C4-2B (cell line): ENCODE measurements at regions not wholly inside any gene's neighbourhood (a gene's known extent, or its start where the extent isn't known, plus 50 kb on each side); places are given as distances from the start of the nearest gene placed in this dataset.

ENCODE experiments used
- CTCF ChIP-seq: fragments of 450-650 bp; conservative IDR thresholded peaks from 2 replicates; pipeline ENCODE4 v1.5.1; 2017; ENCODE audit warnings: mild to moderate bottlenecking
- ZFX ChIP-seq: fragments of 450-650 bp; IDR thresholded peaks from 2 replicates; pipeline ENCODE4 v1.6.1; 2017

- TF ChIP-seq CTCF (no peak), ZFX (no peak)
Measured at GRCh38 chr5:87787086-87787485, 374.4 kb upstream of the CCNH start.
